WTC11 (cell line): ENCODE measurements at regions not wholly inside any gene's neighbourhood (a gene's known extent, or its start where the extent isn't known, plus 50 kb on each side); places are given as distances from the start of the nearest gene placed in this dataset.

ENCODE experiments used
- ATAC-seq: fragments of 200-7000 bp; cut with Tn5 transposase; 2 replicates; pipeline ENCODE4 v1.10.0; 2021; ENCODE audit warnings: mild to moderate bottlenecking, moderate library complexity
- CTCF ChIA-PET: fragments of 300-600 bp; sonication (Branson Sonifier 250); formaldehyde crosslinking; loops from one replicate; lab custom pipeline; 2021; ENCODE audit warnings: antibody characterized with exemption; lab: Charles Lee
- POLR2A ChIA-PET: fragments of 350-600 bp; sonication (Branson Sonifier 250); formaldehyde crosslinking; loops from one replicate; lab custom pipeline; 2021; ENCODE audit warnings: antibody characterized with exemption; lab: Charles Lee
- DNase-seq: peaks from one replicate; pipeline ENCODE4 v3.0.0; 2021; ENCODE audit warnings: low spot score
- H3K27ac Mint-ChIP-seq: 2 replicates; pipeline ENCODE4 v1.8.0; 2021; ENCODE audit warnings: mixed read lengths
- H3K27me3 Mint-ChIP-seq: 2 replicates; pipeline ENCODE4 v1.8.0; 2021; ENCODE audit warnings: low read depth, mild to moderate bottlenecking, moderate library complexity, mixed read lengths
- H3K36me3 Mint-ChIP-seq: 2 replicates; pipeline ENCODE4 v1.8.0; 2021; ENCODE audit warnings: mixed read lengths
- H3K4me1 Mint-ChIP-seq: 2 replicates; pipeline ENCODE4 v1.8.0; 2022; ENCODE audit warnings: mixed read lengths
- H3K4me3 Mint-ChIP-seq: 2 replicates; pipeline ENCODE4 v1.8.0; 2021; ENCODE audit warnings: mild to moderate bottlenecking, moderate library complexity, mixed read lengths
- H3K9me3 Mint-ChIP-seq: 2 replicates; pipeline ENCODE4 v1.8.0; 2021; ENCODE audit warnings: mixed read lengths
- EMX1 ChIP-seq: fragments of 250-450 bp; sonication (Bioruptor Pico); IDR thresholded peaks from 2 replicates; pipeline ENCODE4 v1.8.0; 2021; ENCODE audit warnings: mild to moderate bottlenecking
- FOXP1 ChIP-seq: sonication (generic); formaldehyde crosslinking; IDR thresholded peaks from 2 replicates; pipeline ENCODE4 v1.8.0; 2022; ENCODE audit warnings: missing genetic modification reagents, mild to moderate bottlenecking, moderate library complexity, borderline replicate concordance
- GTF2I ChIP-seq: fragments of 250-450 bp; sonication (Bioruptor Pico); conservative IDR thresholded peaks from 2 replicates; pipeline ENCODE4 v1.4.0; 2021; ENCODE audit warnings: mild to moderate bottlenecking
- MYBL2 ChIP-seq: sonication (generic); formaldehyde crosslinking; IDR thresholded peaks from 2 replicates; pipeline ENCODE4 v1.8.1; 2023; ENCODE audit warnings: mild to moderate bottlenecking, moderate library complexity, missing genetic modification reagents
- NR1H2 ChIP-seq: sonication (generic); formaldehyde crosslinking; IDR thresholded peaks from 2 replicates; pipeline ENCODE4 v1.9.0; 2021; ENCODE audit warnings: mild to moderate bottlenecking, moderate library complexity, missing genetic modification reagents
- TEAD1 ChIP-seq: sonication (generic); formaldehyde crosslinking; IDR thresholded peaks from 2 replicates; pipeline ENCODE4 v1.8.0; 2022; ENCODE audit warnings: mild to moderate bottlenecking, missing genetic modification reagents
- ZNF281 ChIP-seq: sonication (generic); formaldehyde crosslinking; IDR thresholded peaks from 2 replicates; pipeline ENCODE4 v1.8.0; 2023; ENCODE audit warnings: mild to moderate bottlenecking, missing genetic modification reagents
- ZNF317 ChIP-seq: sonication (generic); formaldehyde crosslinking; IDR thresholded peaks from 2 replicates; pipeline ENCODE4 v1.8.1; 2023; ENCODE audit warnings: low read depth, mild to moderate bottlenecking, moderate library complexity, missing genetic modification reagents, borderline replicate concordance
- ZNF423 ChIP-seq: fragments of 250-450 bp; sonication (Bioruptor Pico); IDR thresholded peaks from 2 replicates; pipeline ENCODE4 v2.1.2; 2022; ENCODE audit warnings: mild to moderate bottlenecking, moderate library complexity
- ZNF532 ChIP-seq: fragments of 250-450 bp; sonication (Bioruptor Pico); IDR thresholded peaks from 2 replicates; pipeline ENCODE4 v1.9.0; 2021; ENCODE audit warnings: mild to moderate bottlenecking, borderline replicate concordance
- TF ChIP-seq, protein P1 (sequence below): sonication (generic); formaldehyde crosslinking; IDR thresholded peaks from 2 replicates; pipeline ENCODE4 v1.8.1; 2022; ENCODE audit warnings: mild to moderate bottlenecking, missing genetic modification reagents, moderate library complexity, borderline replicate concordance
- TF ChIP-seq, protein P2 (sequence below): sonication (generic); formaldehyde crosslinking; IDR thresholded peaks from 2 replicates; pipeline ENCODE4 v1.8.0; 2022; ENCODE audit warnings: missing genetic modification reagents

DNA sequence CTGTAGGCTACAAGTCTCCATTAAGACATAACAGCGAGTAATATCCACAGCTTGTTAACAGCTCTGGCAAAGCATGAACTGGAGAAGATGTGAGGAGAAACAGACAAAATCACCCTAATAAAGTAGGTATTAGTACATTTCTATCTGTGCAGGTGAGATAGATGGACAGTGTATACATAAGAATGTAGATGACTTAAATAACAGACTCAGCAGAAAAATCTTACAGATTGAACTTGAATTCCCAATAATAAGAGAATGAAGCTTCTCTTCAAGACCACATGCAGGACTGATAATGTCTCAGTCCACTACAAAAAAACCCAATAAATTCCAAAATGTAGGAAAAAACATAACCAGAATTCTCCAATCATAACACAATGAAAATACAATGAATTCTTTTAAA, 153.0 kb downstream of the IRX2 start:
- Mint-ChIP-seq H3K4me1 (peaks cover 5% of the 10 kb centered on the region), H3K27me3 (no peaks in the 10 kb centered on the region), H3K9me3 (no peaks in the 10 kb centered on the region), H3K36me3 (no peaks in the 10 kb centered on the region), H3K4me3 (no peak overlapping the region), H3K27ac (no peak overlapping the region)
- POLR2A ChIA-PET, result no interaction called here
- CTCF ChIA-PET, result interaction anchor here (0.7 to 1.1 kb wide), 2 partner anchors 36 to 1290 kb away, joined by 3 to 4 read pairs; no protein-coding TSS in a partner anchor
- no peak for DNase-seq
- TF ChIP-seq EMX1 (no peak), ZNF281 (CRISPR knock-in tag) (no peak), ZNF317 (no peak)
- TF ChIP-seq, protein P1, sequence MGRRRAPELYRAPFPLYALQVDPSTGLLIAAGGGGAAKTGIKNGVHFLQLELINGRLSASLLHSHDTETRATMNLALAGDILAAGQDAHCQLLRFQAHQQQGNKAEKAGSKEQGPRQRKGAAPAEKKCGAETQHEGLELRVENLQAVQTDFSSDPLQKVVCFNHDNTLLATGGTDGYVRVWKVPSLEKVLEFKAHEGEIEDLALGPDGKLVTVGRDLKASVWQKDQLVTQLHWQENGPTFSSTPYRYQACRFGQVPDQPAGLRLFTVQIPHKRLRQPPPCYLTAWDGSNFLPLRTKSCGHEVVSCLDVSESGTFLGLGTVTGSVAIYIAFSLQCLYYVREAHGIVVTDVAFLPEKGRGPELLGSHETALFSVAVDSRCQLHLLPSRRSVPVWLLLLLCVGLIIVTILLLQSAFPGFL (CRISPR knock-in tag), result no peak
- TF ChIP-seq, all 79 proteins: peak for 0
- ATAC-seq, result no peak

- Mint-ChIP-seq H3K9me3 (no peaks in the 10 kb centered on the region), H3K4me1 (no peaks in the 10 kb centered on the region), H3K36me3 (no peaks in the 10 kb centered on the region), H3K27ac (no peak overlapping the region), H3K4me3 (no peak overlapping the region), H3K27me3 (no peaks in the 10 kb centered on the region)
- ATAC-seq (no peak), DNase-seq (no peak)
- TF ChIP-seq ZNF423 (CRISPR knock-in tag), result no peak
- no peak for TF ChIP-seq GTF2I (CRISPR knock-in tag)
- TF ChIP-seq TEAD1 (CRISPR knock-in tag), result no peak
- no peak for TF ChIP-seq MYBL2
- TF ChIP-seq, protein P2, sequence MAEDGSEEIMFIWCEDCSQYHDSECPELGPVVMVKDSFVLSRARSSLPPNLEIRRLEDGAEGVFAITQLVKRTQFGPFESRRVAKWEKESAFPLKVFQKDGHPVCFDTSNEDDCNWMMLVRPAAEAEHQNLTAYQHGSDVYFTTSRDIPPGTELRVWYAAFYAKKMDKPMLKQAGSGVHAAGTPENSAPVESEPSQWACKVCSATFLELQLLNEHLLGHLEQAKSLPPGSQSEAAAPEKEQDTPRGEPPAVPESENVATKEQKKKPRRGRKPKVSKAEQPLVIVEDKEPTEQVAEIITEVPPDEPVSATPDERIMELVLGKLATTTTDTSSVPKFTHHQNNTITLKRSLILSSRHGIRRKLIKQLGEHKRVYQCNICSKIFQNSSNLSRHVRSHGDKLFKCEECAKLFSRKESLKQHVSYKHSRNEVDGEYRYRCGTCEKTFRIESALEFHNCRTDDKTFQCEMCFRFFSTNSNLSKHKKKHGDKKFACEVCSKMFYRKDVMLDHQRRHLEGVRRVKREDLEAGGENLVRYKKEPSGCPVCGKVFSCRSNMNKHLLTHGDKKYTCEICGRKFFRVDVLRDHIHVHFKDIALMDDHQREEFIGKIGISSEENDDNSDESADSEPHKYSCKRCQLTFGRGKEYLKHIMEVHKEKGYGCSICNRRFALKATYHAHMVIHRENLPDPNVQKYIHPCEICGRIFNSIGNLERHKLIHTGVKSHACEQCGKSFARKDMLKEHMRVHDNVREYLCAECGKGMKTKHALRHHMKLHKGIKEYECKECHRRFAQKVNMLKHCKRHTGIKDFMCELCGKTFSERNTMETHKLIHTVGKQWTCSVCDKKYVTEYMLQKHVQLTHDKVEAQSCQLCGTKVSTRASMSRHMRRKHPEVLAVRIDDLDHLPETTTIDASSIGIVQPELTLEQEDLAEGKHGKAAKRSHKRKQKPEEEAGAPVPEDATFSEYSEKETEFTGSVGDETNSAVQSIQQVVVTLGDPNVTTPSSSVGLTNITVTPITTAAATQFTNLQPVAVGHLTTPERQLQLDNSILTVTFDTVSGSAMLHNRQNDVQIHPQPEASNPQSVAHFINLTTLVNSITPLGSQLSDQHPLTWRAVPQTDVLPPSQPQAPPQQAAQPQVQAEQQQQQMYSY (CRISPR knock-in tag), result no peak
- TF ChIP-seq FOXP1, result no peak
- TF ChIP-seq ZNF281 (CRISPR knock-in tag), result no peak
- no peak for TF ChIP-seq NR1H2 (CRISPR knock-in tag)
- TF ChIP-seq ZNF532 (CRISPR knock-in tag), result no peak
- ChIA-PET POLR2A (no interaction called here), CTCF (no interaction called here)
Observed at GRCh38 chr5:2594701-2595100, 156.8 kb downstream of the IRX2 start.
